Adrenal gland (tissue), 9 donors: ENCODE measurements at regions not wholly inside any gene's neighbourhood (a gene's known extent, or its start where the extent isn't known, plus 50 kb on each side); places are given as distances from the start of the nearest gene placed in this dataset.
"Not testable (repeated sequence)": the region's sequence is repeated elsewhere in the genome, so short reads cannot be mapped to it uniquely, and the experiment has no call there.

Experiments
- DNase-seq, 7 donors: peaks; one replicate each; pipeline ENCODE4 v3.0.0-alpha.2; 2019 to 2020
- H3K27ac ChIP-seq, 5 donors: fragments of 200-600 bp; sonication (generic) in 4 of 5; 1 replicate in 3 of 5; 2 replicates in 2 of 5; pipeline versions ENCODE4 v1.5.1 to v1.8.0; 2016 to 2020; ENCODE audit warnings: mild to moderate bottlenecking in 1 of 5
- H3K27me3 ChIP-seq: fragments of 200-600 bp; 2 replicates; pipeline ENCODE4 v1.8.0; 2021
- H3K36me3 ChIP-seq, 2 donors: fragments of 200-600 bp; replicated peaks in 1 of 2; 1 replicate in 1 of 2; 2 replicates in 1 of 2; pipeline versions ENCODE4 v1.5.1 to v1.8.0; 2018 to 2022
- H3K4me1 ChIP-seq, 2 donors: fragments of 200-600 bp; replicated peaks in 1 of 2; 1 replicate in 1 of 2; 2 replicates in 1 of 2; pipeline versions ENCODE4 v1.5.1 to v1.8.0; 2018 to 2021
- H3K4me3 ChIP-seq, 4 donors: fragments of 200-600 bp; sonication (generic) in 3 of 4; one replicate each; pipeline ENCODE4 v1.5.1; 2016 to 2018
- H3K9me3 ChIP-seq, 3 donors: fragments of 200-600 bp; sonication (generic) in 1 of 3; replicated peaks in 1 of 3; 1 replicate in 2 of 3; 2 replicates in 1 of 3; pipeline versions ENCODE4 v1.5.1 to v1.8.0; 2016 to 2021
- POLR2A ChIP-seq, 2 donors: fragments of 450-650 bp; IDR thresholded peaks; one replicate each; pipeline ENCODE4 v1.6.1; 2017; ENCODE audit warnings: antibody characterized with exemption in 2 of 2, mild to moderate bottlenecking in 2 of 2, moderate library complexity in 1 of 2
- WGBS, 4 donors: extraction: QIAGEN DNeasy Blood & Tissue Kit in 2 of 4; methylation state at CpG; one replicate each; pipeline versions ENCODE4 v1.1.5 to v1.1.7; 2013 to 2017; 5-methylcytosine and 5-hydroxymethylcytosine counted together
- intact Hi-C, 2 donors: fragments of 100-400 bp; cut with DNase I; formaldehyde crosslinking; loops; one replicate each; pipeline versions ENCODE4 v1.14.1 to v1.15.0; 2022 to 2023
- TF ChIP-seq, protein P1 (sequence below), 6 experiments: fragments of 450-650 bp in 4 of 6; fragments of 200-600 bp in 2 of 6; sonication (generic) in 1 of 6; IDR thresholded peaks; 1 replicate in 5 of 6; 2 replicates in 1 of 6; pipeline versions ENCODE4 v1.5.1 to v1.8.0; 2016 to 2021; ENCODE audit warnings: antibody characterized with exemption in 6 of 6, mild to moderate bottlenecking in 2 of 6, moderate library complexity in 1 of 6
- donor health status: healthy with polysubstance abuse.
- donor health status: Bipolar disorder and iron deficiency.
- donor health status: DM: yes; HTN: yes; CAD: no.
- donor health status: DM: no; HTN: no; CAD: no.
- donor health status: DM: no; HTN: no; CAD: no.

DNA sequence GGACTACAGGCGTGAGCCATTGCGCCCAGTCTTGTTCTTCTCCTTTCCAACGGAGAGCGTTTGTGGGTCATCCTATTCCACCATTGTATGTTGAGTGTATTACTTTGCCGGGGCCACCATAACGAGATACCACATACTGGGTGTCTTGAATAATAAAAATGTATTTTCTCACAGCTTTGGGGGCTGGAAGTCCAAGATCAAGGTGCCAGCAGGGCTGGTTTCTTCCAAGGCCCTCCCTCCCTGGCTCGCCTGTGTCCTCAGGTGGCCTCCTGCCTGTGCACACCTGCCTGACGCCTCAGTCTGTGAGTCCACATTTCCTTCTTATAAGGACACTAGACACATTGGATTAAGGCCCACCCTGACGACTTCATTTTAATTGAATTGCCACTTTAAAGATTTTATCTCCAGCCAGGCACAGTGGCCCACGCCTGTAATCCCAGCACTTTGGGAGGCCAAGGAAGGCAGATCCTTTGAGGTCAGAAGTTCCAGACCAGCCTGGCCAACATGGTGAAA is 175.1 kb downstream of the C9orf50 start:
- 86 to 95% (median 91%) methylated on average over 10 of the region's 10 CpGs for WGBS, 4 donors

DNA sequence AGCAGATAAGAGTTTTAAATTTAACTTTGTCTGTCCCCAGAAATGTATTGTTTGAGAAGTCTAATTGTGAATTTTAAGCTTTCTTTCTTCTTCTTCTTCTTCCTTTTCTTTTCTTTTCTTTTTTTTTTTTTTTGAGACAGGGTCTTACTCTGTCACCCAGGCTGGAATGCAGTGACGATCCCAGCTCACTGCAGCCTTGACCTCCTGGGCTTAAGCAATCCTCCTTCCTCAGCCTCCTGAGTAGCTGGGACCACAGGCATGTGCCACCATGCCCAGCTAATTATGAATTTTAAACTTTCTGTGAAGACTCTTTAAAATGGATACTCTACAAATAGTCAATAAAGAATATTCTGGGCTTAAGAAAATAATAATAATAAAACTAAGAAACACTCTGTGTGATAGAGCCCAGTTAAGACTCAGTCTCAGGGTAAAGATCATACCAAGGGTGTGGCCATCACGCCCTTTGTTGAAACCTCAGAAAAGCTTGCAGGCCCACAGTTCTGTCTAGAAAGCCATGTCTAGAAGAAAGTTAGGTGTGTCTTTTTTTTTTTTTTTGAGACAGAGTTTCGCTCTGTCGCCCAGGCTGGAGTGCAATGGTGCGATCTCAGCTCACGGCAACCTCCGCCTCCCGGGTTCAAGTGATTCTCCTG is 177.3 kb downstream of the C9orf50 start:
- H3K4me1 ChIP-seq, H3K27me3 ChIP-seq, H3K9me3 ChIP-seq, H3K27ac ChIP-seq, H3K4me3 ChIP-seq, H3K36me3 ChIP-seq, intact Hi-C loops: not testable (repeated sequence)
- peak in 1 of 7 donors; percentile 36 for DNase-seq
- 82 to 92% (median 87%) methylated on average over 8 of the region's 8 CpGs for WGBS, 4 donors

More for the DNA sequence above, 175.1 kb downstream of the C9orf50 start:
- intact Hi-C loops, result no loop called here
- Histone ChIP-seq H3K27ac (no peak overlapping the region), H3K27me3 (no peaks in the 10 kb centered on the region), H3K9me3 (no peaks in the 10 kb centered on the region), H3K4me3 (no peak overlapping the region), H3K36me3 (no peaks in the 10 kb centered on the region), H3K4me1 (peaks cover under 1 to 13% of the 10 kb centered on the region in 2 donors)
- DNase-seq, result no peak
- TF ChIP-seq, protein P1, sequence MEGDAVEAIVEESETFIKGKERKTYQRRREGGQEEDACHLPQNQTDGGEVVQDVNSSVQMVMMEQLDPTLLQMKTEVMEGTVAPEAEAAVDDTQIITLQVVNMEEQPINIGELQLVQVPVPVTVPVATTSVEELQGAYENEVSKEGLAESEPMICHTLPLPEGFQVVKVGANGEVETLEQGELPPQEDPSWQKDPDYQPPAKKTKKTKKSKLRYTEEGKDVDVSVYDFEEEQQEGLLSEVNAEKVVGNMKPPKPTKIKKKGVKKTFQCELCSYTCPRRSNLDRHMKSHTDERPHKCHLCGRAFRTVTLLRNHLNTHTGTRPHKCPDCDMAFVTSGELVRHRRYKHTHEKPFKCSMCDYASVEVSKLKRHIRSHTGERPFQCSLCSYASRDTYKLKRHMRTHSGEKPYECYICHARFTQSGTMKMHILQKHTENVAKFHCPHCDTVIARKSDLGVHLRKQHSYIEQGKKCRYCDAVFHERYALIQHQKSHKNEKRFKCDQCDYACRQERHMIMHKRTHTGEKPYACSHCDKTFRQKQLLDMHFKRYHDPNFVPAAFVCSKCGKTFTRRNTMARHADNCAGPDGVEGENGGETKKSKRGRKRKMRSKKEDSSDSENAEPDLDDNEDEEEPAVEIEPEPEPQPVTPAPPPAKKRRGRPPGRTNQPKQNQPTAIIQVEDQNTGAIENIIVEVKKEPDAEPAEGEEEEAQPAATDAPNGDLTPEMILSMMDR (IDR thresholded peaks at IDR 0.05), result no peak
- TF ChIP-seq POLR2A (IDR thresholded peaks at IDR 0.05), result no peak

DNA sequence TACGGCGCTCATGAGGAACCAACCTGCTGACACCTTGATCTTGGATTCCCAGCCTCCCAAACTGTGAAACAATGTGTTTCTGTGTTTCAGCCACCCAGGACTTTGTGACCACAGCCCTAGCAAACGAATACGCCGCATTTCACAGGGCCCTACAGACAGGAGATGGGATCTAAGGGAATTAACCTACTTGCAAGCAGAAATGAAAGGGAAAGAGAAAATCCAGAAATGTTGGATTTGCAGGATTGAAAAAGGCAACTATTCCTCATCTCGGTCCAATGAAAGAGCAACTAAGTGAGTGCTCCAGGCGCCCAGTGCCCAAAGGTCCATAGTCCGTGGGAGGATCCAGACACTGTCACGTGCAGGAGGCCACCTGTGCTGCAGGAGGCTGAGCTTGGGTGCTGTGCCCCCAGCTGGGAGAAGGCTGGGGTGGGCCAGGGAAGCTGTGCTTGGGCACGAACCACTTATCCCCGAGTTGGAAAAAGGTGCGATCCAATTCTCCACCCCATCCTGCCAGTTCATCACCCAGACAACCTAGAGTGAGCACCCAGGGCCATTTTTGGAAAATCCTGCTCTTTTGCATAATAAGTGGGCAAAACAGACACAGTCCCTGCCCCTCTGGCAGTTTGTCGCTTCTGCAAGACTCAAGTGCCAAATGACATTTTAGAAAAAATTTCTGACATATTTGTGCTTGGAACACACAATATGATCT is 177.9 kb downstream of the C9orf50 start:
- no peak for TF ChIP-seq POLR2A (IDR thresholded peaks at IDR 0.05)
- TF ChIP-seq, protein P1 (IDR thresholded peaks at IDR 0.05), result no peak
- Histone ChIP-seq H3K36me3 (no peaks in the 10 kb centered on the region), H3K4me3 (no peak overlapping the region), H3K9me3 (no peaks in the 10 kb centered on the region), H3K4me1 (peaks cover 2 to 15% of the 10 kb centered on the region in 2 donors), H3K27me3 (no peaks in the 10 kb centered on the region), H3K27ac (no peak overlapping the region)
- intact Hi-C loops, result no loop called here
- no peak for DNase-seq
- WGBS, 4 donors, result 71 to 77% (median 74%) methylated on average over 13 of the region's 13 CpGs

DNA sequence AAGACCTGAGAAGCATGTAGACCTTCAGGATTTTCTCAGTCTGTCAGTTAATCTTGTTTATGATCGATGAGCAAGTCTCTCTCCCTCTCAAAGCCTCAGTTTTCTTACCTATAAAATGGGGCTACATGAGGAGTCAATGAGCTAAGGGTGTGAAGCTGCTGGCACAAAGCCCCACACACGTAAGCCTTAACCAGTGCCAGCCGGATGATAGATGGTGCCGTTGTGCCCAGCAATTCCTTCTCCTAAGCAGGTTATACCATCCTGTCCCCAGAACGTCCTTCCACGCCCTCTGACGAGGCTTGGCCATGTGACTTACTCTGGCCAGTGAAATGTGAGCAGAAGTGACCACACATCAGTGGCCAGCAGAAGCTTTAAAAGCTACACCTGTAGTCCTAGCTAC is 179.0 kb downstream of the C9orf50 start:
- TF ChIP-seq, protein P1 (IDR thresholded peaks at IDR 0.05), result no peak
- TF ChIP-seq POLR2A (IDR thresholded peaks at IDR 0.05), result no peak
- peaks cover 9 to 23% of the 10 kb centered on the region in 2 donors for H3K4me1 ChIP-seq
- no peak for DNase-seq
- no peak overlapping the region for H3K27ac ChIP-seq
- WGBS, 4 donors, result 57 to 70% (median 64%) methylated on average over 7 of the region's 7 CpGs
- intact Hi-C loops, result no loop called here
- H3K4me3 ChIP-seq, result no peak overlapping the region
- no peaks in the 10 kb centered on the region for H3K9me3 ChIP-seq
- H3K27me3 ChIP-seq, result no peaks in the 10 kb centered on the region
- H3K36me3 ChIP-seq, result no peaks in the 10 kb centered on the region
